Neural cell (in vitro differentiated cells): ENCODE measurements at regions not wholly inside any gene's neighbourhood (a gene's known extent, or its start where the extent isn't known, plus 50 kb on each side); places are given as distances from the start of the nearest gene placed in this dataset.

Experiments
- CTCF ChIP-seq: fragments of 450-650 bp; IDR thresholded peaks from 2 replicates; pipeline ENCODE4 v1.5.1; 2014; ENCODE audit warnings: antibody characterized with exemption, mild to moderate bottlenecking, moderate library complexity; ENCODE audit not compliant: poor library complexity, severe bottlenecking
- EP300 ChIP-seq: fragments of 450-650 bp; conservative IDR thresholded peaks from 2 replicates; pipeline ENCODE4 v1.6.1; 2014; ENCODE audit warnings: antibody characterized with exemption, mild to moderate bottlenecking, moderate library complexity; ENCODE audit not compliant: poor library complexity, severe bottlenecking
- EZH2 ChIP-seq: fragments of 200-600, 300-800 bp; shearing (Covaris generic), sonication (generic); IDR thresholded peaks from 2 replicates; pipeline ENCODE4 v1.6.1; 2014; ENCODE audit warnings: antibody characterized with exemption, low read length, borderline replicate concordance, mild to moderate bottlenecking; ENCODE audit not compliant: insufficient read depth, poor library complexity, severe bottlenecking
- RAD21 ChIP-seq: fragments of 450-650 bp; conservative IDR thresholded peaks from 2 replicates; pipeline ENCODE4 v1.6.1; 2014; ENCODE audit warnings: antibody characterized with exemption, mild to moderate bottlenecking, moderate library complexity
- TAF1 ChIP-seq: IDR thresholded peaks from 2 replicates; pipeline ENCODE4 v1.6.1; 2012; ENCODE audit warnings: low read depth

GRCh38 chr7:142359694-142360279 is 101.9 kb upstream of the PRSS58 start:
- TF ChIP-seq CTCF (no peak), RAD21 (no peak), EP300 (no peak), TAF1 (no peak), EZH2 (no peak)
